Endodermal cell (in vitro differentiated cells): ENCODE measurements at regions not wholly inside any gene's neighbourhood (a gene's known extent, or its start where the extent isn't known, plus 50 kb on each side); places are given as distances from the start of the nearest gene placed in this dataset.

Source experiments
- DNase-seq: peaks from one replicate; pipeline ENCODE4 v3.0.0-alpha.2; 2017
- H3K27ac ChIP-seq: 2 replicates; pipeline ENCODE4 v1.5.1; 2013; ENCODE audit warnings: mild to moderate bottlenecking, low read depth, low read length, moderate library complexity
- H3K27me3 ChIP-seq: 2 replicates; pipeline ENCODE4 v1.6.1; 2013; ENCODE audit warnings: mild to moderate bottlenecking, low read length, moderate library complexity; ENCODE audit not compliant: insufficient read depth, control insufficient read depth, poor library complexity, severe bottlenecking
- H3K36me3 ChIP-seq: 2 replicates; pipeline ENCODE4 v1.7.0; 2013; ENCODE audit warnings: mild to moderate bottlenecking, low read length, moderate library complexity; ENCODE audit not compliant: control insufficient read depth, insufficient read depth
- H3K4me1 ChIP-seq: one replicate; pipeline ENCODE4 v1.7.0; 2013; ENCODE audit warnings: low read length; ENCODE audit not compliant: control insufficient read depth, insufficient read depth
- H3K4me3 ChIP-seq: 2 replicates; pipeline ENCODE4 v1.5.1; 2013; ENCODE audit warnings: mild to moderate bottlenecking, low read length, moderate library complexity
- H3K9ac ChIP-seq: 2 replicates; pipeline ENCODE4 v1.6.1; 2013; ENCODE audit warnings: mild to moderate bottlenecking, low read length, moderate library complexity; ENCODE audit not compliant: poor library complexity, severe bottlenecking; ENCODE audit errors: extremely low read depth
- H3K9me3 ChIP-seq: 2 replicates; pipeline ENCODE4 v1.6.1; 2013; ENCODE audit warnings: mild to moderate bottlenecking, low read length, moderate library complexity; ENCODE audit not compliant: control insufficient read depth
- H3K27ac Mint-ChIP-seq: 2 replicates; pipeline ENCODE4 v1.8.0; 2020; ENCODE audit warnings: mixed read lengths
- H3K27me3 Mint-ChIP-seq: 2 replicates; pipeline ENCODE4 v1.8.0; 2021; ENCODE audit warnings: mild to moderate bottlenecking, mixed read lengths; ENCODE audit not compliant: insufficient read depth
- H3K36me3 Mint-ChIP-seq: 2 replicates; pipeline ENCODE4 v1.8.0; 2020; ENCODE audit warnings: low read depth, mixed read lengths
- H3K4me1 Mint-ChIP-seq: 2 replicates; pipeline ENCODE4 v1.8.0; 2020; ENCODE audit warnings: mixed read lengths
- H3K4me3 Mint-ChIP-seq: 2 replicates; pipeline ENCODE4 v1.8.0; 2020; ENCODE audit warnings: mild to moderate bottlenecking, moderate library complexity, mixed read lengths
- H3K9me3 Mint-ChIP-seq: 2 replicates; pipeline ENCODE4 v1.8.0; 2020; ENCODE audit warnings: mild to moderate bottlenecking, mixed read lengths
- WGBS, 2 experiments: methylation state at CpG; one replicate each; pipeline versions ENCODE4 v1.1.5 to v1.1.7; 2013; ENCODE audit warnings: missing lambda C conversion rate in 2 of 2, mixed read lengths in 1 of 2; ENCODE audit not compliant: insufficient coverage in 1 of 2, insufficient read length in 1 of 2; 5-methylcytosine and 5-hydroxymethylcytosine counted together
- TF ChIP-seq, protein P1 (sequence below): fragments of 200-600 bp; sonication (generic); conservative IDR thresholded peaks from 2 replicates; pipeline ENCODE4 v1.5.0; 2021; ENCODE audit warnings: antibody characterized with exemption, mild to moderate bottlenecking

DNA sequence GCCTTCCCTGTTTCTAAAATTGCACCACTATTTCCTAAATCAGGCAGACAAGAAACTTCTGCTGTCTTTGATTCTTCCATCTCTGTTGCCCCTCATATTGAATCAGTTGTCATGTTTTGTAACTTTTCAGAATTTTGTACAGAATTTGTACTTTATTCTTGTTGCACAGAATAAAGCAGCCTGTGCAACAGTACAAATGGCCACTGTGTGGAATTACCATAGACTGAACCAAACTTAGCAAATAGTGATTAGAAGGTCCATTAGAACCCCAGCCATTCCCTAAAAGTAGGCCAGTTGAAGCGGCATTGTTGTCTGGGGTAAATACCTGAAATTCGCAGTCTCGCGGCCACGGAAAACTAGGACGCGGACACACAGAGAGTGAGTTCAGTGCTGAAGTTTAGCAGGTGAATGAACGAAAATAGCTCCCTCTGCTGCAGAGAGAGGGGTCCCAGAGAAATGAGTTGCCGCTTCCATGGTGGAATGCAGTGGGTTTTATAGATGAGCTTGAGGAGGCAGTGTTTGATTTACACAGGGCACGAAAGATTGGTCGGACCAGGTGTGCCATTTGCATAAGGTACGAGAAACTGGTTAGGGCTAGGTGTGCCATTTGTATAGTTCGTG is 71.8 kb downstream of the C4orf33 start:
- TF ChIP-seq, protein P1, sequence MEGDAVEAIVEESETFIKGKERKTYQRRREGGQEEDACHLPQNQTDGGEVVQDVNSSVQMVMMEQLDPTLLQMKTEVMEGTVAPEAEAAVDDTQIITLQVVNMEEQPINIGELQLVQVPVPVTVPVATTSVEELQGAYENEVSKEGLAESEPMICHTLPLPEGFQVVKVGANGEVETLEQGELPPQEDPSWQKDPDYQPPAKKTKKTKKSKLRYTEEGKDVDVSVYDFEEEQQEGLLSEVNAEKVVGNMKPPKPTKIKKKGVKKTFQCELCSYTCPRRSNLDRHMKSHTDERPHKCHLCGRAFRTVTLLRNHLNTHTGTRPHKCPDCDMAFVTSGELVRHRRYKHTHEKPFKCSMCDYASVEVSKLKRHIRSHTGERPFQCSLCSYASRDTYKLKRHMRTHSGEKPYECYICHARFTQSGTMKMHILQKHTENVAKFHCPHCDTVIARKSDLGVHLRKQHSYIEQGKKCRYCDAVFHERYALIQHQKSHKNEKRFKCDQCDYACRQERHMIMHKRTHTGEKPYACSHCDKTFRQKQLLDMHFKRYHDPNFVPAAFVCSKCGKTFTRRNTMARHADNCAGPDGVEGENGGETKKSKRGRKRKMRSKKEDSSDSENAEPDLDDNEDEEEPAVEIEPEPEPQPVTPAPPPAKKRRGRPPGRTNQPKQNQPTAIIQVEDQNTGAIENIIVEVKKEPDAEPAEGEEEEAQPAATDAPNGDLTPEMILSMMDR = peak; percentile 73
- Histone ChIP-seq H3K4me1 (no peaks in the 10 kb centered on the region), H3K9me3 (peaks cover 5% of the 10 kb centered on the region), H3K4me3 (no peak overlapping the region), H3K36me3 (no peaks in the 10 kb centered on the region), H3K27ac (no peak overlapping the region), H3K9ac (no peak overlapping the region), H3K27me3 (no peaks in the 10 kb centered on the region)
- H3K27me3 Mint-ChIP-seq = peaks cover 7% of the 10 kb centered on the region
- H3K9me3 Mint-ChIP-seq = no peaks in the 10 kb centered on the region
- H3K4me1 Mint-ChIP-seq = peaks cover 11% of the 10 kb centered on the region
- H3K27ac Mint-ChIP-seq = no peak overlapping the region
- H3K36me3 Mint-ChIP-seq = no peaks in the 10 kb centered on the region
- peak; percentile 77 for DNase-seq
- H3K4me3 Mint-ChIP-seq = no peak overlapping the region
- WGBS, 2 experiments = 69 to 70% methylated on average over 9 to 13 of the region's 13 CpGs

DNA sequence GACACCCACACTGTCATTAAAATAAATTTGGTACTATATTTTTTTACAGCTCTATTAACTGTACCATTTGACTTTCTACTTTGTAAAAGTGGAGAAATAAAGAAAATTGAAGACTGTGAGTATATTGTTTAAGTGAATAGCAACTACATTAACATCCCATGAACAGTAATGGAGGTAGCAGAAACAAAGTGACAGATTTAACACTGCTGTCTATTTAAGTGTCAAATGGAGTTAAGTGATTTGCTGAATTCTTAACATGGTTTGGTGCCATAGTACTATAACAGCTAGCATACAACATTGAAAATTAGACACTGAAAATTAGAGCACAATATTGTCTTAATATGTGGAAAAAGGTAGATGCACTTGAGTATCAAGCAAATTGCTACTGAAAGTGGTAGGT is 76.2 kb downstream of the C4orf33 start:
- Mint-ChIP-seq H3K4me3 (no peak overlapping the region), H3K4me1 (no peaks in the 10 kb centered on the region), H3K27me3 (peaks cover 6% of the 10 kb centered on the region), H3K27ac (no peak overlapping the region), H3K36me3 (no peaks in the 10 kb centered on the region), H3K9me3 (no peaks in the 10 kb centered on the region)
- H3K36me3 ChIP-seq = no peaks in the 10 kb centered on the region
- H3K27ac ChIP-seq = no peak overlapping the region
- H3K9ac ChIP-seq = no peak overlapping the region
- H3K9me3 ChIP-seq = no peaks in the 10 kb centered on the region
- DNase-seq = no peak
- no peaks in the 10 kb centered on the region for H3K27me3 ChIP-seq
- H3K4me1 ChIP-seq = peaks cover 4% of the 10 kb centered on the region
- no peak overlapping the region for H3K4me3 ChIP-seq
- TF ChIP-seq, protein P1 = no peak

DNA sequence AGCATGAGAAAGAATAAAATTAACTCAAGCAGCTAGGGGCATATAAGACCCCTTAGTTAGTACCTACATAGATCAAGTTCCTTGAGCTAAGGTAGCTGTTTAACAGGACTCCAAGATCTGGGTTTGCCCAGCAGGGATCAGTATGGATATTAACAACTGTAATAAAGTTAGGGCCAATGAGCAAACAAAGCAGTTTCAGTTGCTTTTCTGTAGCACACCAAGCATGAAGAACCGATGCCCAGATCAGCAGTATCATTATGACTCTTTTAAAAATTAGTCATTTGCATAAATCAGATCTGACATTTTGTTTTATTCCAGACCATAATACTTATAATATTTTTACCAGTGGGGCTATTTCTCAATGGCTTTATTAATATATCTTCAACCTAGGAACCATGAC is 80.9 kb downstream of the C4orf33 start:
- Histone ChIP-seq H3K27me3 (no peaks in the 10 kb centered on the region), H3K27ac (no peak overlapping the region), H3K4me1 (peaks cover 4% of the 10 kb centered on the region), H3K4me3 (no peak overlapping the region), H3K36me3 (no peaks in the 10 kb centered on the region), H3K9ac (no peak overlapping the region), H3K9me3 (no peaks in the 10 kb centered on the region)
- Mint-ChIP-seq H3K4me3 (no peak overlapping the region), H3K36me3 (no peaks in the 10 kb centered on the region), H3K4me1 (no peaks in the 10 kb centered on the region), H3K9me3 (peaks cover 1% of the 10 kb centered on the region), H3K27me3 (no peaks in the 10 kb centered on the region), H3K27ac (no peak overlapping the region)
- DNase-seq = no peak
- WGBS, 2 experiments = 100% methylated on average over 1 of the region's 1 CpG; no CpG with 5 or more reads in 1 of the 2 experiments
- TF ChIP-seq, protein P1 = no peak
